ENCODE measurements at regions not wholly inside any gene's neighbourhood (a gene's known extent, or its start where the extent isn't known, plus 50 kb on each side); places are given as distances from the start of the nearest gene placed in this dataset.

GRCh38 chr11:27592098-27592780 is 85.7 kb upstream of the LIN7C start:
- FAIRE-seq = no peak
- no peaks in the 10 kb centered on the region for H3K27me3 Mint-ChIP-seq (ENCODE audit: low read depth, unreplicated experiment)

GRCh38 chr11:27582621-27583020 is 76.1 kb upstream of the LIN7C start:
- Histone ChIP-seq H3K36me3 (ENCODE audit: insufficient read depth, low read length) (no peaks in the 10 kb centered on the region), H3K79me2 (ENCODE audit: insufficient read depth, low read length) (no peaks in the 10 kb centered on the region), H2AFZ (ENCODE audit: low read depth, low read length) (no peak overlapping the region), H3K4me1 (ENCODE audit: insufficient read depth, low read length) (no peaks in the 10 kb centered on the region), H3K9me3 (ENCODE audit: insufficient read depth, low read depth, low read length) (no peaks in the 10 kb centered on the region), H4K20me1 (ENCODE audit: insufficient read depth, low read length) (no peaks in the 10 kb centered on the region), H3K27me3 (ENCODE audit: insufficient read depth, low read length) (no peaks in the 10 kb centered on the region), H3K27ac (ENCODE audit: low read depth, low read length) (no peak overlapping the region), H3K4me3 (ENCODE audit: insufficient read depth, low read depth, low read length) (no peak overlapping the region), H3K4me2 (ENCODE audit: low read length) (no peak overlapping the region), H3K9ac (ENCODE audit: low read length) (no peak overlapping the region)
- no peak overlapping the region for H3K27ac Mint-ChIP-seq (ENCODE audit: unreplicated experiment)
- no peaks in the 10 kb centered on the region for H3K27me3 Mint-ChIP-seq (ENCODE audit: low read depth, unreplicated experiment)
- no peak overlapping the region for H3K4me3 Mint-ChIP-seq (ENCODE audit: unreplicated experiment)
- H3K4me1 Mint-ChIP-seq (ENCODE audit: low read depth, unreplicated experiment) = no peaks in the 10 kb centered on the region
- no peak for TF ChIP-seq EZH2 (IDR thresholded peaks at IDR 0.05; ENCODE audit: insufficient read depth, low read length)
- TF ChIP-seq CTCF (IDR thresholded peaks at IDR 0.05; ENCODE audit: insufficient read depth, low read depth, low read length) = no peak
- no peak for FAIRE-seq
- H3K9me3 Mint-ChIP-seq (ENCODE audit: unreplicated experiment) = no peaks in the 10 kb centered on the region
- H3K36me3 Mint-ChIP-seq (ENCODE audit: low read depth, unreplicated experiment) = peaks cover 4% of the 10 kb centered on the region
- no peak for DNase-seq (ENCODE audit: low read depth)

More at GRCh38 chr11:27592098-27592780, 85.7 kb upstream of the LIN7C start:
- Mint-ChIP-seq H3K27ac (ENCODE audit: unreplicated experiment) (no peak overlapping the region), H3K9me3 (ENCODE audit: unreplicated experiment) (peaks cover 3% of the 10 kb centered on the region), H3K4me3 (ENCODE audit: unreplicated experiment) (no peak overlapping the region), H3K4me1 (ENCODE audit: low read depth, unreplicated experiment) (no peaks in the 10 kb centered on the region), H3K36me3 (ENCODE audit: low read depth, unreplicated experiment) (peaks cover 2% of the 10 kb centered on the region)
- Histone ChIP-seq H3K9me3 (ENCODE audit: insufficient read depth, low read depth, low read length) (no peaks in the 10 kb centered on the region), H3K4me1 (ENCODE audit: insufficient read depth, low read length) (no peaks in the 10 kb centered on the region), H3K27ac (ENCODE audit: low read depth, low read length) (no peak overlapping the region), H4K20me1 (ENCODE audit: insufficient read depth, low read length) (no peaks in the 10 kb centered on the region), H3K27me3 (ENCODE audit: insufficient read depth, low read length) (no peaks in the 10 kb centered on the region), H3K9ac (ENCODE audit: low read length) (no peak overlapping the region), H3K36me3 (ENCODE audit: insufficient read depth, low read length) (no peaks in the 10 kb centered on the region), H3K4me2 (ENCODE audit: low read length) (no peak overlapping the region), H3K4me3 (ENCODE audit: insufficient read depth, low read depth, low read length) (no peak overlapping the region), H2AFZ (ENCODE audit: low read depth, low read length) (no peak overlapping the region), H3K79me2 (ENCODE audit: insufficient read depth, low read length) (no peaks in the 10 kb centered on the region)
- DNase-seq (ENCODE audit: low read depth) = peak; percentile 82
- TF ChIP-seq EZH2 (IDR thresholded peaks at IDR 0.05; ENCODE audit: insufficient read depth, low read length) (no peak), CTCF (IDR thresholded peaks at IDR 0.05; ENCODE audit: insufficient read depth, low read depth, low read length) (no peak)

- no peaks in the 10 kb centered on the region for H3K36me3 Mint-ChIP-seq (ENCODE audit: low read depth, unreplicated experiment)
- no peak for FAIRE-seq
- peaks cover 9% of the 10 kb centered on the region for H3K4me1 ChIP-seq (ENCODE audit: insufficient read depth, low read length)
- H3K4me3 ChIP-seq (ENCODE audit: insufficient read depth, low read depth, low read length) = no peak overlapping the region
- H3K36me3 ChIP-seq (ENCODE audit: insufficient read depth, low read length) = no peaks in the 10 kb centered on the region
- H3K27me3 ChIP-seq (ENCODE audit: insufficient read depth, low read length) = no peaks in the 10 kb centered on the region
- H3K79me2 ChIP-seq (ENCODE audit: insufficient read depth, low read length) = no peaks in the 10 kb centered on the region
- no peaks in the 10 kb centered on the region for H3K9me3 ChIP-seq (ENCODE audit: insufficient read depth, low read depth, low read length)
- no peaks in the 10 kb centered on the region for H4K20me1 ChIP-seq (ENCODE audit: insufficient read depth, low read length)
- H3K4me1 Mint-ChIP-seq (ENCODE audit: low read depth, unreplicated experiment) = peaks cover 18% of the 10 kb centered on the region
- H3K4me2 ChIP-seq (ENCODE audit: low read length) = no peak overlapping the region
- no peak overlapping the region for H3K27ac Mint-ChIP-seq (ENCODE audit: unreplicated experiment)
- H2AFZ ChIP-seq (ENCODE audit: low read depth, low read length) = no peak overlapping the region
- H3K9me3 Mint-ChIP-seq (ENCODE audit: unreplicated experiment) = no peaks in the 10 kb centered on the region
- H3K27ac ChIP-seq (ENCODE audit: low read depth, low read length) = no peak overlapping the region
- no peaks in the 10 kb centered on the region for H3K27me3 Mint-ChIP-seq (ENCODE audit: low read depth, unreplicated experiment)
- no peak overlapping the region for H3K4me3 Mint-ChIP-seq (ENCODE audit: unreplicated experiment)
- TF ChIP-seq EZH2 (IDR thresholded peaks at IDR 0.05; ENCODE audit: insufficient read depth, low read length) (no peak), CTCF (IDR thresholded peaks at IDR 0.05; ENCODE audit: insufficient read depth, low read depth, low read length) (no peak)
- H3K9ac ChIP-seq (ENCODE audit: low read length) = no peak overlapping the region
- no peak for DNase-seq (ENCODE audit: low read depth)
Measured at GRCh38 chr11:27574342-27574741, 67.8 kb upstream of the LIN7C start.

Data from astrocyte (in vitro differentiated cells and primary cell).